Sigmoid colon (tissue), 6 donors: ENCODE measurements at regions not wholly inside any gene's neighbourhood (a gene's known extent, or its start where the extent isn't known, plus 50 kb on each side); places are given as distances from the start of the nearest gene placed in this dataset.

Experiments used
- DNase-seq: peaks from one replicate; pipeline ENCODE4 v3.0.0-alpha.2; 2019
- H3K27ac ChIP-seq, 4 donors: fragments of 200-600 bp; sonication (generic); one replicate each; pipeline ENCODE4 v1.5.1; 2016 to 2019; ENCODE audit warnings: mild to moderate bottlenecking in 1 of 4
- H3K27me3 ChIP-seq, 3 donors: fragments of 200-600 bp; sonication (generic); one replicate each; pipeline ENCODE4 v1.5.1; 2019; ENCODE audit warnings: mild to moderate bottlenecking in 1 of 3
- H3K36me3 ChIP-seq, 4 donors: fragments of 200-600 bp; sonication (generic); one replicate each; pipeline ENCODE4 v1.5.1; 2016 to 2019
- H3K4me1 ChIP-seq, 4 donors: fragments of 200-600 bp; sonication (generic); one replicate each; pipeline ENCODE4 v1.5.1; 2017 to 2019
- H3K4me3 ChIP-seq, 4 donors: fragments of 200-600 bp; sonication (generic); one replicate each; pipeline ENCODE4 v1.5.1; 2017 to 2019; ENCODE audit warnings: mild to moderate bottlenecking in 2 of 4, moderate library complexity in 1 of 4
- H3K9me3 ChIP-seq, 4 donors: fragments of 200-600 bp in 3 of 4; sonication (generic) in 3 of 4; one replicate each; pipeline versions ENCODE4 v1.5.1 to v1.6.1; 2013 to 2019
- EP300 ChIP-seq, 4 donors: sonication (generic); formaldehyde crosslinking; IDR thresholded peaks; one replicate each; pipeline ENCODE4 v1.6.1; 2017; ENCODE audit warnings: antibody characterized with exemption in 4 of 4
- POLR2A ChIP-seq, 2 donors: fragments of 450-650 bp; IDR thresholded peaks; one replicate each; pipeline ENCODE4 v1.6.1; 2016; ENCODE audit warnings: antibody characterized with exemption in 2 of 2, mild to moderate bottlenecking in 2 of 2, moderate library complexity in 2 of 2
- POLR2AphosphoS5 ChIP-seq, 4 donors: sonication (generic); formaldehyde crosslinking; IDR thresholded peaks; one replicate each; pipeline ENCODE4 v1.6.1; 2017; ENCODE audit warnings: antibody characterized with exemption in 4 of 4
- WGBS, 2 donors: extraction: QIAGEN DNeasy Blood & Tissue Kit; methylation state at CpG; one replicate each; pipeline ENCODE4 v1.1.7; 2013; 5-methylcytosine and 5-hydroxymethylcytosine counted together
- intact Hi-C: fragments of 100-400 bp; cut with DNase I; formaldehyde crosslinking; loops from one replicate; pipeline ENCODE4 v1.15.1; 2023
- TF ChIP-seq, protein P1 (sequence below), 4 experiments: fragments of 450-650 bp in 3 of 4; fragments of 200-600 bp in 1 of 4; IDR thresholded peaks; one replicate each; pipeline ENCODE4 v1.5.1; 2016 to 2019; ENCODE audit warnings: antibody characterized with exemption in 4 of 4, mild to moderate bottlenecking in 3 of 4, moderate library complexity in 2 of 4
- donor health status: healthy with polysubstance abuse.
- donor health status: healthy.

- Histone ChIP-seq H3K4me1 (peaks cover 0 to 18% (median 12%) of the 10 kb centered on the region in 4 donors), H3K27me3 (no peaks in the 10 kb centered on the region), H3K27ac (no peak overlapping the region), H3K9me3 (no peaks in the 10 kb centered on the region), H3K36me3 (no peaks in the 10 kb centered on the region), H3K4me3 (no peak overlapping the region)
- 80 to 81% methylated on average over 3 of the region's 3 CpGs for WGBS, 2 donors
- TF ChIP-seq EP300 (IDR thresholded peaks at IDR 0.05) (no peak), POLR2A (IDR thresholded peaks at IDR 0.05) (no peak), POLR2AphosphoS5 (IDR thresholded peaks at IDR 0.05) (no peak)
- TF ChIP-seq, protein P1, sequence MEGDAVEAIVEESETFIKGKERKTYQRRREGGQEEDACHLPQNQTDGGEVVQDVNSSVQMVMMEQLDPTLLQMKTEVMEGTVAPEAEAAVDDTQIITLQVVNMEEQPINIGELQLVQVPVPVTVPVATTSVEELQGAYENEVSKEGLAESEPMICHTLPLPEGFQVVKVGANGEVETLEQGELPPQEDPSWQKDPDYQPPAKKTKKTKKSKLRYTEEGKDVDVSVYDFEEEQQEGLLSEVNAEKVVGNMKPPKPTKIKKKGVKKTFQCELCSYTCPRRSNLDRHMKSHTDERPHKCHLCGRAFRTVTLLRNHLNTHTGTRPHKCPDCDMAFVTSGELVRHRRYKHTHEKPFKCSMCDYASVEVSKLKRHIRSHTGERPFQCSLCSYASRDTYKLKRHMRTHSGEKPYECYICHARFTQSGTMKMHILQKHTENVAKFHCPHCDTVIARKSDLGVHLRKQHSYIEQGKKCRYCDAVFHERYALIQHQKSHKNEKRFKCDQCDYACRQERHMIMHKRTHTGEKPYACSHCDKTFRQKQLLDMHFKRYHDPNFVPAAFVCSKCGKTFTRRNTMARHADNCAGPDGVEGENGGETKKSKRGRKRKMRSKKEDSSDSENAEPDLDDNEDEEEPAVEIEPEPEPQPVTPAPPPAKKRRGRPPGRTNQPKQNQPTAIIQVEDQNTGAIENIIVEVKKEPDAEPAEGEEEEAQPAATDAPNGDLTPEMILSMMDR (IDR thresholded peaks at IDR 0.05), result no peak
- intact Hi-C loops, result no loop called here
- DNase-seq, result no peak
Measured at GRCh38 chr4:31071508-31072486, 351.6 kb downstream of the PCDH7 start.

- H3K27ac ChIP-seq, result no peak overlapping the region
- DNase-seq, result no peak
- no peaks in the 10 kb centered on the region for H3K27me3 ChIP-seq
- WGBS, 2 donors, result 0 to 38% methylated on average over 1 of the region's 1 CpG
- intact Hi-C loops, result no loop called here
- H3K9me3 ChIP-seq, result no peaks in the 10 kb centered on the region
- H3K36me3 ChIP-seq, result no peaks in the 10 kb centered on the region
- peaks cover 0 to 5% (median 0%) of the 10 kb centered on the region in 4 donors for H3K4me1 ChIP-seq
- H3K4me3 ChIP-seq, result no peak overlapping the region
- no peak for TF ChIP-seq EP300 (IDR thresholded peaks at IDR 0.05)
- TF ChIP-seq, protein P1 (IDR thresholded peaks at IDR 0.05), result no peak
- no peak for TF ChIP-seq POLR2A (IDR thresholded peaks at IDR 0.05)
- no peak for TF ChIP-seq POLR2AphosphoS5 (IDR thresholded peaks at IDR 0.05)
Measured at GRCh38 chr4:31075969-31076368, 355.8 kb downstream of the PCDH7 start.

DNA sequence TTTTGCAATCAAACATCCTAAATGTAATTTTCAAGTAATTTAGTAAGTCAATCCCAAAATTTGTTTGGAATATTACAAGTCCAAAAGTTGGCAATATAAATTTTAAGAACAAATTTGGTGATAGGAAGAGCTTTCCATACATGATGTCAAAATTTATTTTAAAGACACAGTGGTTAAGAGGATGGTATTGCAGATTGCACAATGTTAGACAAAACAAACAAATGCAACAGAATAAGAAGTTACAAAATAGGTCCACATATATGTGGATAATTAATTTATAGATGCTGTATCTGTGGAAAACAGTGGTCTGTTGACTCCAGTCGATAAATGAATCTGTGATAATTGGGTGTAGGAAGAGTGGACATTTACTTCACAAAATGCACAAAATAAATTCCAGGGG is 358.5 kb downstream of the PCDH7 start:
- Histone ChIP-seq H3K4me3 (no peak overlapping the region), H3K27me3 (no peaks in the 10 kb centered on the region), H3K36me3 (no peaks in the 10 kb centered on the region), H3K9me3 (no peaks in the 10 kb centered on the region), H3K4me1 (peaks cover 0 to 7% (median 0%) of the 10 kb centered on the region in 4 donors), H3K27ac (no peak overlapping the region)
- DNase-seq, result no peak
- intact Hi-C loops, result no loop called here
- TF ChIP-seq, protein P1 (IDR thresholded peaks at IDR 0.05), result no peak
- no peak for TF ChIP-seq EP300 (IDR thresholded peaks at IDR 0.05)
- TF ChIP-seq POLR2AphosphoS5 (IDR thresholded peaks at IDR 0.05), result no peak
- TF ChIP-seq POLR2A (IDR thresholded peaks at IDR 0.05), result no peak
- WGBS, 2 donors, result 88% methylated on average over 1 of the region's 1 CpG

GRCh38 chr4:31080887-31081286 is 360.7 kb downstream of the PCDH7 start:
- DNase-seq, result no peak
- Histone ChIP-seq H3K4me1 (peaks cover 0 to 20% (median 9%) of the 10 kb centered on the region in 4 donors), H3K27ac (no peak overlapping the region), H3K27me3 (no peaks in the 10 kb centered on the region), H3K9me3 (no peaks in the 10 kb centered on the region), H3K36me3 (no peaks in the 10 kb centered on the region), H3K4me3 (no peak overlapping the region)
- intact Hi-C loops, result no loop called here
- WGBS, 2 donors, result 88 to 94% methylated on average over 3 of the region's 3 CpGs
- TF ChIP-seq EP300 (IDR thresholded peaks at IDR 0.05) (no peak), POLR2AphosphoS5 (IDR thresholded peaks at IDR 0.05) (no peak), POLR2A (IDR thresholded peaks at IDR 0.05) (no peak)
- TF ChIP-seq, protein P1 (IDR thresholded peaks at IDR 0.05), result no peak
